Superior temporal gyrus (tissue), 1 donor: ENCODE measurements at regions not wholly inside any gene's neighbourhood (a gene's known extent, or its start where the extent isn't known, plus 50 kb on each side); places are given as distances from the start of the nearest gene placed in this dataset.

Experiments used
- DNase-seq: peaks from one replicate; pipeline ENCODE4 v3.0.0-alpha.2; 2016; ENCODE audit errors: extremely low spot score

DNA sequence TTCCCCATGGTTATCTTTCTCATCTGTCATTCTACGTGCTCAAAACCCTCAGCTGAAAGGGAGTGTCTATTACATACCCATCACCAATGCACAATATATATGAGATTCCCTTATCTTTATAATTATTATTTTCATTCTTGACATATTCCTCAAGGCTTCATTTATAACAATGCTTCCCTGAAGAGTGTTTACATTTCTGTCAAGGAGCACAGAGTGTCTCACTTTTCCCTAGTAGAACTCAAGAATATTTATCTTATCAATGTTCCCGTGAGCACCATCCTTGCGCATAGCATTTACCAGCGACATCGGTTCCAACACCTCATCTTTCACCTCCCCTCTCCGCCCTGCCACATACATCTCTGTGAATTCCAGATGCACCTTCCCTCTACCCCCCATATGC, 250.6 kb downstream of the PLA2G4A start:
- DNase-seq = no peak

DNA sequence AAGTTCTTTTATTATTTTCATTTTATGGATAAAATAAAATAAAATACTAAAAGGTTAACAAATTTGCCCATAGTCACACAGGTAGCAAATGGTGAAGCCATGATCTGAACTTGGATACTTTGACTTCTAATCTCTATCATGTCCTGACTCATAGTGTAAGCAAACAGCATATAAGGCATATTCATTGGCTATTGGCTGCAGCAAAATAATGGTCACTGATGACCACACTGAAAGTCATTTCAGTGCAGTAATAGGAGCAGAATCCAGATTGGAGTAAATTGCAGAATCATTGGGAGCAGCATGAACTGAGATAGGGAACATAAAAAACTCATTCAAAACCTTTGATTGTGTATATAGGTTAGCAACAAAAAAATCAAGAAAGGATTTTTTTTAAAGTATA, 262.9 kb downstream of the PLA2G4A start:
- no peak for DNase-seq

DNA sequence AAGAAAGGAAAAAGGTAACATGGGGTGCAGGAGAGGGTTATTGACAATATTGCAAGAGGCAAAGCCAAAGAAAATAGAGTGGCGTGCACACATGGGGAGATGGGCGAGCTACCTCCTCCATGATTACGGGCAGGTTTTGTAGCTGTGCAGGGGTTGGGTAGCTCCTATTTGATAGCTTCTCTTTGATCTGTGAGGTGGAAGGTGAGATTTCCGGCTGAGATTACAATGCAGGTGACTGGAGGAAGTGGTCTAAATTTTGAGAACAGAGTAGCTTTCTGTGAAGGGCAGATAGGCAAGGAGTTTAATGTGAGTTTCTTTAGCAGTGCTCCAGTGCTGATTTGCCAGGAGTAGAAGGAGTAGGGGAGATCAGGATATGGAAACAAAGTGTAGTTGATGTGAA, 263.4 kb downstream of the PLA2G4A start:
- DNase-seq = no peak

DNA sequence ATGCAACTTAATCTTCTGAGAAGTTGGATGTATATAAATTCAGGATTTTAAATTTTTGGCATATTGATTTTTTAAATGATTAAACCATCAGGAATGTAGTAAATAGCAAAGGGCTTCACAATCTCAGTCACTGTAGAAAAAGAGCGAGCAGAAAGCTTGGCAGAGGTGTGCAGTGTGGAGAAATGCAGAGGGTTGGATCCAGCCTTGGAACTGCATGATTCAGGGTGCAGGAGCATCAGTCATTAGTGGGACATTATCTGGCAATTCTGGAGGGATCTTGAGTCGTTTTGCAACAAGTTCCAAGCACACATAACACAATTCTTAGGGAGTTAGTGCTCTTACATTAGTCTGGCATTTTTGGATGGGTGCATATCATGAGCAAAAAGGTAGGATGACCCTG, 267.9 kb downstream of the PLA2G4A start:
- DNase-seq = no peak

DNA sequence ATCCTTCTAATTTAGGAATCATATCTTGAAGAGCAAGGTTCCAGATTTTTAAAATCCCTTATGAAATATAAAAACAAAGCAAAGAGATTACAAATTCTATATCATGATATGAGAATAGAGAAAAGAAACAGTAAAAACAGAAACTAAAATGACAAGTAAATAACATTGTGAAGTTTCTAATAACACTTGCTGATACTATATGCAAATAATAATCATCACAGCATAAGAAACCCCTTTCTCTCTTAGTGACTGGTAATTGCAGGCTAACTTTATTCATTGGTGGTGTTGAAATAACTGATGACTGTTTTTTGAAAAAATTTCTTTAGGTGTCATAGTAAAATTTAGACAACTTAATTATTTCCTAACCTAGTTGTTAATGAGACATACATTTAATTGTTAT, 281.6 kb downstream of the PLA2G4A start:
- no peak for DNase-seq

DNA sequence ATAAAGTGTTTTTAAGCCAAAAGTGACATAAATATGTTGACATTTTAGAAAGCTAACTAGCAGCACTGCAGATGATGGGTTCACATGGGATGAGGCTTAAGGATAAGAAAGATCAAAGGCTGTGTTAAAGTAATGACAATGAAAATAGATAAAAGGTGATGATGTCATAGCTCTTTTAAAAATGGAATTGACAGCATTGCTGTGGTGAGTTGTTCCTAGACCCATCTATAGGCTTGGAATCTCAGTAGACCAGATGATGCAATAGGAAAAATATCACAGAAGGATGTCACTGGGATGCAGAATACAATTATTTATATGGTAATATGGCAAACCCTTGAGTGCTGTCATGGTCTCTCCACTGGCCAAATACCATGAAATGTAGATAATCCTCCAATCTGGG, 286.0 kb downstream of the PLA2G4A start:
- DNase-seq = no peak

DNA sequence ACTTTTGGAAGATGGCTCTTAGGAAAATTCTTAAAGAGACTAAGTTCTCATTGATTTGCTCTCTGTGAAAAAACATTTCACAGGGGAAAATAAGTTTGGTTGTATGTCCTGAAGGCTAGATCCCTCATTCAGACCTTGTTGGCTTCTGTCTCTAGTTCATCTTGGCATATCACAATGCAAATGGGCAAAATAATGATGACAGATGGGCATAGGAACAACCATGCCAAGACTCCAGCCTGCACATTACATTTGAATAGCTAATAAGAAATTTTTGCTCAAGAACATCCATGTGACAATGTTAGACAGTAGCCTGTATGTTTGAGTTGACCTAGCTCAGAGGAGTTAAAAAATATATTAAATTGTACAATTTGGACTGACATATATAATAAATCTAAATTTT, 292.9 kb downstream of the PLA2G4A start:
- no peak for DNase-seq

DNA sequence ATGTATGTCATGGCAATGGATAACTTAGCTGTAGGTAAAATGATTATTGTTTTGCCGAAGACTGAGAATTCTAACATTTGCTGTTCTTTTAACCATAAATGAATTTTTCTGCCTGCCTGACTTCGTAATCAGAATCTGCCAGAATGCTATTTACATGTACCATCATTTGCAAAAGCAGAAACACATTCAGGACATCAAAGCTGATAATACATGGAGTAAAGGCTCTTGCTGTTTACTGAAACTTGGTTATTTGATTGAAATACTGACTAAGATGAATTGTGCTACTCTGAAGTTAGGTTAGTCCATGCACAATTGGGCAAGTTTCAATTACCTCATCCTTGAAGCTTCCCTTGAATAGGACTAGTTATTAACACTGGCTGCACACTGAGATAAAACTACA, 293.8 kb downstream of the PLA2G4A start:
- DNase-seq = peak; percentile 23

DNA sequence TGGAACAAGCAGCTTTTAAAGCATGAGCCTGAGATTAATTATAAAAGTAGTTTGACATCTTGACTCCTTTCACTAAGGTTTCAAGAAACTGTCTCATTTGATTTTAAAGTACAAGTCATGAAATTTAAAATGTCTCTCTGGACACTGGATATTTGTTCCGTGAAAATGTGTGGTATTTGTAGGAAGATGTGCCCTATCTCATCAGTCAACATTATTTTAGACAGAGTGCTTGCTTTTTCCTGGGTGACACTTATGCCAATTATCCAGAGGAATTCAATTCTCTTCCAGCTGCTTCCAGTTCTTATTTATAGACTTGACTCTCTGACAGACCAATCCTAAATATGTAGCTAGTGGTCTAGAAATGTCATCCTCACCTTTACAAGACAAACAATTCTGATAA, 300.4 kb downstream of the PLA2G4A start:
- DNase-seq = no peak

DNA sequence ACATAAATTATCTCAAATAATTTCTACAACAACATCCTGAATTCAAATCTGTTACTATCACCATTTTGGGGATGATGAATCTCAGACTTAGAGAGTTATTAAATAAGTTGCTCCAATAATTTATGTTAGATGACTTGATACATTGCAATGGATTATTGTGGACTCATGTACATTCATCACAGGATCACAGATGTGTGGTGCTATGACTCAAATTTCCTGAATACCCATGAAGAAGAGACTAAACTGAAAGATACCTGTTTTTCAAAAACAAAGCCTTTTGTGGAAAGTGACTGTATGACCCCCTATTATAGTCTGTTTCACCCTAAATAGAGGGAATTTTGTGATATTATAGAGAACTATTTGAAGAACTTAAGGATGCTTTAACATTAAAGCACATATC, 315.0 kb downstream of the PLA2G4A start:
- DNase-seq = no peak

DNA sequence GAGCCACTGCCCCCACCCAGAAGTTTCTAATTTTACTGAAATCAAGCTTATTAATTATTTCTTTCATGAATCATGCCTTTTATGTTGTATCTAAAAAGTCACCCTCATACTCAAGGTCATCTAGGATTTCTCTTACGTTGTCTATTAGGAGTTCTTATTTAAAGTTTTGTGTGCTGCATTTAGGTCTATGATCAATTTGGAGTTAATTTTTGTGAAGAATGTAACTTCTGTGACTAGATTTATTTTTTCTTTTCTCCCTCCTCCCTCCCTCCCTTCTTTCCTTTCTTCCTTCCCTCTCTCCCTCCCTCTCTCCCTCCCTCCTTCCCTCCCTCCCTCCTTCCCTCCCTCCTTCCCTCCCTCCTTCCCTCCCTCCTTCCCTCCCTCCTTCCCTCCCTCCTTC, 317.6 kb downstream of the PLA2G4A start:
- no peak for DNase-seq

DNA sequence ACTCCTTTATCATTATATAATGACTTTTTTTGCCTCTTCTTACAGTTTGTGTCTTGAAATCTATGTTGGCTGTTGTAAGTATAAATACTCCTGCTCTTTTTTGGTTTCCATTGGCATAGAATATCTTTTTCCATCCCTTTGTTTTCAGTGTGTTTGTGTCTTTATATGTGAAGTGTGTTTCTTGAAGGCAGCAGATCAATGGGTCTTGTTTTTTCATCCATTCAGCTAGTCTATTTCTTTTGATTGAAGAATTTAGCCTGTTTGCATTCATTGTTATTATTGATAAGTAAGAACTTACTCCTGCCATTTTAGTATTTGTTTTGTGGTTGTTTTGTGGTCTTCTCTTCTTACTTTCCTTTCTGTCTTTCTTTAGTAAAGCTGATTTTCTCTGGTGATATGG, 322.8 kb downstream of the PLA2G4A start:
- no peak for DNase-seq

DNA sequence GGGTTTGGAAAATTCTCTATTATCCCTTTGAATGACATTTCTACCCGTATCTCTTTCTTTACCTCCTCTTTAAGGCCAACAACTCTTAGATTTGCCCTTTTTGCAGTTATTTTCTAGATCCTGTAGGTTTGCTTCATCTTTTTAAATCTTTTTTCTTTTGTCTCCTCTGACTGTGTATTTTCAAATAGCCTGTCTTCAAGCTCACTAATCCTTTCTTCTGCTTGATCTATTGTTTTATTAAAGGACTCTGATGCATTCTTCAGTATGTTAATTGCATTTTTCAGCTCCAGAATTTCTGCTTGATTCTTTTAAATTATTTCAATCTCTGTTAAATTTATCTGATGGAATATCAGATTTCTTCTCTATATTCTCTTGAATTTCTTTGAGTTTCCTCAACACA, 324.3 kb downstream of the PLA2G4A start:
- no peak for DNase-seq

DNA sequence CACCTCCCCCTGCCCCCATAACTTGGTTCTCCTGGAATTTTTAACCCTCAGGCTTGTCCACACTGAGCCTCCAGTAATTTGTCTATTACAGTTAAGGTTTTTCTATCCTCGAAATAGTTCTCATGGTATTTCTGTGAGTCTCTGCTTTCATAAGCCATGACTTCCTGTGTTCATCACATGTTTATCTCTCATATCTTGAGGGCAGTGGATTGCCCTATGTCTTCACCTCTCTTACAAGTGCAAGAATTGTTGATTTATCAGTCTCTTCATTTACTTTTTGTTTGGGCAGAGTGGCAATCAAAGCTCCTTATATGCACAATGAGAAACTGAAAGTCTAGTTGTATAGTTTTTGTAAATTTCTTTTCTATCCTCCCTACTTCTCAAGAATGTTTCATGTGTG, 328.4 kb downstream of the PLA2G4A start:
- DNase-seq = no peak

DNA sequence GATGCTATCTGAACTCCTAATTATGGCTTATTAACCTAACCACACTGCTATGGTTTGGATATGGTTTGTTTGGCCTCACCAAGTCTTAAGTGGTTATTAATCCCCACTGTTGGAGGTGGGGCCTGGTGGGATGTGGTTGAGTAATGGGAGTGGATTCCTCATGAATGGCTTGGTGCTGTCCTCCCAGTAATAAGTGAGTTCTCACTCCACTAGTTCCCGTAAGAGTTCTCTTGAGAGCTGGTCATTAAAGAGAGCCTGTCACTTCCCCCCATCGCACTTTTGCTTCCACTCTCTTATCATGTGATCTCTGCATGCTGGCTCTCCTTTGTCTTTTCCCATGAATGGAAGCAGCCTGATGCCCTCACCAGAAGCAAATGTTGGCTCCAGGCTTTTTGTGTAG, 328.8 kb downstream of the PLA2G4A start:
- DNase-seq = no peak

DNA sequence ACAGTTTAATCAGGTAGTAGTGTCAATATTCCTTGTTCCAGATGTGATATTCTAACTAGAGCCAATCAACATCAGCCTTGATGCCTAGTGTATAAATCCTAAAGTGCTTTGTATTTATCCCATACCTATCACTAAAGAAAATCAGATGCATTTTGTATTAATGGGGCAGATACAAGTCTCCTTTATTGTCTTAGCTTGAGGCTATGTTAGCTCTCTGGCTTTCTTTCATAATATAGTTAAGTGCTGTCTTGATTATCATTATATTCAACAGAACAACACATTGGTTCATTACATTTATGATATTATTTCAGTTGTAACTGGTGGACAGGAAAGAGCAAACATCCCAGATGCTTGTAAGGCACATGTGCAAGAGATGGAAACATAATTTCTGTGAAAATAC, 338.8 kb downstream of the PLA2G4A start:
- DNase-seq = no peak

DNA sequence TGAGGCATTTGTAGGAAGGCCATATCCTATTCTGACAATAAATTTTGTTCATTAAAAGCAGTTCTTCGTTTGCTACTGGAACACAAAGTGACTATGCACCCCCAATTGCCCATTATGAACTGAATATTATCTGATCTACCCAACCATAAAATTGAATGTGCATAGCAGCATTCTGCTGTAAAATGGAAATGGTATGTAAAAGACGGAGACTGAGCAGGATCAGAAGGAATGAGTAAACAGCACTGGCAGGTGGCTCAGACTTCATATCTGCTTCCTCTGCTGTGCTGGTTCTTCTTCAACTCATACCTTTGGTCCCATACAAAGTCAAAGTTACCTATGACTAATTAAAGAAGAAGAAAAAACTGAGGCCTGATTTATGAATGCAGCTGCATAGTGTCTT, 339.5 kb downstream of the PLA2G4A start:
- no peak for DNase-seq

DNA sequence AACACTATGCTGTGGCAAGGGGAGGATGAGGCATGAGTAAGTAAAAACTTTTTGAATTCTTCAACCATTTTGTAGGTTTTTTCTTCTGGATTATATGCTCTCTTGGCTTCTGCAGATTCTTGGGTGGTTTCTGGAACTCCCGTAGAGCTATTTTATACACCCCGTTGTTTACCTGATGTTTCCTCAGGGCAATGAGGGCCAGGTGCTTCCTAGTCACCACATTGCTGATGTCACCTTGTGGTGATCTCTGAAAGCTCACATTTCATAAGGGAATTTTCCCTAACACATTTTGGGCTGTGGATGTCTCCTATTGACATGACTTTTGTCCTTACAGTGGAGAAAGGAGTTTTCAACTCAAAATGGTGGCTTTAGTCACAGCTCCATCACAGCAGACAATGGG, 356.6 kb downstream of the PLA2G4A start:
- DNase-seq = no peak

DNA sequence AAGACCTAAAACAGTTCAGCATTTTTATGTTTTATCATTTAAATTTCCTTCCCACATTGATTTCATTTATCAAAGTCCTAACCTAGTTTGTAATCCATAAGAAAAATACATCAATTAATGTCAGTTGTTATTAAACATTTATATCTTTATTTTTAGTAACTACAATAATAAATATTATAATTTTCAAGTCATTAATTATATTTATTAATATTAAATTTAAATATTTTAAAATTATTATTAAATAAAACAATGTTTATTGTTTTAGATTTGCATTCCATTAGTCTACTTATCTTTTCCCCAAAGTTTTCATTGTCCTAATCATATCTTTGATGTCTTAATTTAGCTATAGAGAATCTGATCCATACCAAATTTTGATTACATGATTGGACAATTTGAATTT, 368.9 kb downstream of the PLA2G4A start:
- no peak for DNase-seq

DNA sequence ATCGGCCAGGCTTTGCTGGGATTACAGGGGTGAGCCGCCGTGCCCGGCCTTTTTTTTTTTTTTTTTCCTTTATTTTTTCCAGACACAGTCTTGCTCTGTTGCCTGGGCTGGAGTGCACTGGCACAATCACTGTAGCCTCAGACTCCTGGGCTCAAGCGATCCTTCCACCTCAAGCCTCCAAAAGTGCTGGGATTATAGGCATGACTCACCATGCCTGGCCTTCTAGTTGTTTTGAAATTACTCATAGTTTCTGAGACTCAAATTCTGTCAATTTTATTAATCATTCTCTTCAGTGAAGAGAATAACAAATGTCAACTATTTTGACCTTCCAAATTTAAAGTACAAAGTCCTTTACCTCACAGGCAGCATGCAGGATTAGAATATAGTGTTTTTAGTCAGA, 374.5 kb downstream of the PLA2G4A start:
- no peak for DNase-seq

DNA sequence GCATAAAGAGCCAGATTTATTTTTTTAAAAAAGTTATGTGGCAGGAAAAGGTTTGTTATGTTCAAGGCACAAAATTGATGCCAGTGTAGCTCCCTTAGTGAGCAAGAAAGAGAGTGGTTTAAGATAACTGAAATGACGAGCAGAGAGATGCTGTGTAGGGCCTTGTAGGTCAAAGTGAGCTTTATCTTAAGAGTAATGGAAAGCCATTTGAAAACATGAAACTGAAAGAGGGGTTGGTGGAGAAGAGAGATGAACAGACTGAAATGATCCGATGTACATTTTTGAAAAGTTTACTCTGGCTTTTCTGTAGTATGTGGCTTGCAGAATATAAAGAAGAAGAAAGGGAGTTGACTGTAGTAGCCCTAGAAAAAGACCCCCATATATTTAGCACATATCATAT, 383.6 kb downstream of the PLA2G4A start:
- DNase-seq = no peak

DNA sequence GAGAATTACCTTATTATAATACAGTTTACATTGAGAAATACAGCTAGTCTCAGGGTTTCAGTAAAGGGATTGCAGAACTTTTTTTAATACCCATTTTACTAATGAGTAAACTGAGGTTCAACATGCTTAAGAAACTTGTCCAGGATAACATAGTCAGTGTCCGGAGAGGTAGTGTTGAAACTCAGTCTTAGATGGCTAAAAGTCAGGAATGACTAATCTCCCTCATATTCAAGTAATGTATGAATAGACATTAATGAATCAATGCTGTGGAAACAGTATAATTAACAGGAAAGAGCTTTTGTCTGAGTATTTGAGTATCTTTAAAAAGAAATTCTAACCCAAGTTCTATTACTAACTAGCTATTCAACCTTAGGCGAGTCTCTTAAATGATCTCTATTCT, 397.6 kb downstream of the PLA2G4A start:
- no peak for DNase-seq

DNA sequence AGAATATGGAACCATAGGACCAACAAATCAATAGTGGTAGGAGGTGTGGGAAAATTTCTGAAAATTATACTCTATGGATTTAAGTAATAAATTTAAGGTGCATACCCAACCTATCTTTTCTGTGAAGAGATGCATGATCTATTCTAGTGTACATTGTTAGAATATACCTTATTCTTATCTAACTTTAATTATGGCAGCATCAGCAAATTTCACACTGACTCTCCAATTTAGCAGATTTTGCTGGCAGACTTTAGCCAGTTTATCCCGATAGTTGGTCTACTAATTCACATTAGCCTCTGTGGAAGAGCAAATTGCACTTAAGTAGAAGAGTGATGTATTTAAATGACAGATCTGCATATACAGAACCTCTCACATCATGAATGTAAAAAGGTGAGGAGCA, 400.0 kb downstream of the PLA2G4A start:
- no peak for DNase-seq

DNA sequence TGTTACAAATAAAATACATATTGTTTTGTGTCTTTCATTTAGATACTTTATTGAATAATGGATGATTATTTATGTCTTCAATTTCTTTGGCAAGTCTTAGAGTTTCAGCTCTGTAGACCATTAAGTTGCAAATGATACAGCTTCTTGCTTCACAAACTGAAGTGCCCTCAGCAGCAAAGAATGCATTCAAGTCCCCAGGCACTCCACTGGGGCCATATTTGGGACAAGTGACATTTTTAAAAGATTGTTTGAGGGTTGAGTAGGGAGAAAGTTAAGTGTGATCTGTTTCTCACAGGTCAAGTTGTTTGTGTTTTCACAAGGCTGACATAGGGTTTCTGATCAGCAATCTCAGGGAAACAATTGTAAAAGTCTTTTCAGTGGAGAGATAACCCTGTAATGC, 400.7 kb downstream of the PLA2G4A start:
- DNase-seq = no peak

DNA sequence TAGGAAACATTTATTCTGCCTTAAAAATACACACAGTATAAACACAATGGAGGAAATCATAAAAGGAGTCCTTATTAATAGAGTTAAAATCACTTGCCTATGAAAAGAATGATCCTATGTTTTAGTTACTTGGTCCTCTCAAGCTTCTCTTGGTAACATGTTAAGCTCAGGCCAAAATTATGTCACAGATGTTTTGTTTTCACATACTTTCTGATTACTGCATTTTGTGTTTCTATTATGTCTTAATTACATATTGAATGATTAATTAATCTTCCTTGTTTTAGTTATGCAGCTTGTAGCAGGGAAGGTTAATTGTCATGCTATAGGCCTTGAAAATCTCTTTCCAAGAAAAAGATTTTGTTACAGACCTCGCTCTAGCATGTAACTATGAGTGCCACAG, 406.0 kb downstream of the PLA2G4A start:
- DNase-seq = no peak
